Psoas muscle (tissue), 7 donors: ENCODE measurements at regions not wholly inside any gene's neighbourhood (a gene's known extent, or its start where the extent isn't known, plus 50 kb on each side); places are given as distances from the start of the nearest gene placed in this dataset.
A peak's percentile ranks its signal among the peaks of the same experiment; 100 is the strongest.
"Not testable (repeated sequence)": the region's sequence is repeated elsewhere in the genome, so short reads cannot be mapped to it uniquely, and the experiment has no call there.

Experiments used
- ATAC-seq, 4 donors: fragments of 200-7000 bp; cut with Tn5 transposase; one replicate each; pipeline ENCODE4 v1.9.1; 2020; ENCODE audit warnings: moderate library complexity in 3 of 4, mild to moderate bottlenecking in 2 of 4
- DNase-seq, 2 donors: peaks; one replicate each; pipeline ENCODE4 v3.0.0-alpha.2; 2020
- H3K27ac ChIP-seq: fragments of 200-600 bp; one replicate; pipeline ENCODE4 v1.8.0; 2022
- H3K27me3 ChIP-seq, 3 donors: fragments of 200-600 bp in 1 of 3; one replicate each; pipeline versions ENCODE4 v1.6.1 to v1.8.0; 2013 to 2022; ENCODE audit warnings: low read length in 2 of 3, mild to moderate bottlenecking in 2 of 3, moderate library complexity in 1 of 3; ENCODE audit not compliant: insufficient read depth in 3 of 3
- H3K36me3 ChIP-seq, 2 donors: fragments of 200-600 bp in 1 of 2; one replicate each; pipeline versions ENCODE4 v1.6.1 to v1.8.0; 2013 to 2022; ENCODE audit warnings: low read depth in 1 of 2, mild to moderate bottlenecking in 1 of 2, moderate library complexity in 1 of 2; ENCODE audit not compliant: insufficient read depth in 1 of 2
- H3K4me1 ChIP-seq: fragments of 200-600 bp; one replicate; pipeline ENCODE4 v1.8.0; 2022
- H3K4me3 ChIP-seq: fragments of 200-600 bp; one replicate; pipeline ENCODE4 v1.8.0; 2022; ENCODE audit warnings: mild to moderate bottlenecking
- H3K9me3 ChIP-seq: fragments of 200-600 bp; one replicate; pipeline ENCODE4 v1.8.0; 2022
- WGBS, 3 donors: extraction: QIAGEN DNeasy Blood & Tissue Kit; methylation state at CpG; one replicate each; pipeline versions ENCODE4 v1.1.6 to v1.1.7; 2013; 5-methylcytosine and 5-hydroxymethylcytosine counted together
- intact Hi-C, 2 donors: fragments of 100-400 bp; cut with DNase I; formaldehyde crosslinking; loops; one replicate each; pipeline versions ENCODE4 v1.11.0 to v1.14.2; 2022
- TF ChIP-seq, protein P1 (sequence below): fragments of 200-600 bp; IDR thresholded peaks from one replicate; pipeline ENCODE4 v1.8.0; 2022; ENCODE audit warnings: antibody characterized with exemption
- donor health status: healthy with polysubstance abuse.
- donor health status: DM: no; HTN: no; CAD: no; lungs with moderate emphysema.
- donor health status: Bipolar disorder and iron deficiency.
- donor health status: healthy.
- donor health status: DM: yes; HTN: yes; CAD: no.
- donor health status: DM: no; HTN: no; CAD: no.
- donor health status: DM: yes; HTN: yes; CAD: no.

DNA sequence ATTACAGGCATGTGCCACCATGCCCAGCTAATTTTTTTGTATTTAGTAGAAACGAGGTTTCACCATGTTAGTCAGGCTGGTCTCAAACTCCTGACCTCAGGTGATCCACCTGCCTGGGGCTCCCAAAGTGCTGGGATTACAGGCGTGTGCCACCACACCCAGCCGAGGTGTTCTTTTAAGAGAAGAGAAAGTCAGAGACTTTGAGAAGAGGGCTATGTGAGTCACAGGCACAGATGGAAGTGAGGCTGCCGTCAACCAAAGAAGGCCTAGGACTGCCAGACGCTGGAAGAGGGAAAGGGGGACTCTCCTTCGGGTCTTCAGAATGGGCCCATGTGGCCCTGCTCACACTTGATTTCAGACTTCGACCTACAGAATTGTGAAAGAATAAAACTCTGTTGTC, 67.2 kb upstream of the SH3BP4 start:
- Histone ChIP-seq H3K27me3 (peaks cover 0 to 8% (median 0%) of the 10 kb centered on the region in 3 donors), H3K4me1 (no peaks in the 10 kb centered on the region), H3K27ac (no peak overlapping the region), H3K9me3 (no peaks in the 10 kb centered on the region), H3K36me3 (no peaks in the 10 kb centered on the region), H3K4me3 (no peak overlapping the region)
- WGBS, 3 donors, result 86 to 90% (median 90%) methylated on average over 7 of the region's 7 CpGs
- intact Hi-C loops, result no loop called here
- no peak for DNase-seq
- ATAC-seq, result no peak
- TF ChIP-seq, protein P1, sequence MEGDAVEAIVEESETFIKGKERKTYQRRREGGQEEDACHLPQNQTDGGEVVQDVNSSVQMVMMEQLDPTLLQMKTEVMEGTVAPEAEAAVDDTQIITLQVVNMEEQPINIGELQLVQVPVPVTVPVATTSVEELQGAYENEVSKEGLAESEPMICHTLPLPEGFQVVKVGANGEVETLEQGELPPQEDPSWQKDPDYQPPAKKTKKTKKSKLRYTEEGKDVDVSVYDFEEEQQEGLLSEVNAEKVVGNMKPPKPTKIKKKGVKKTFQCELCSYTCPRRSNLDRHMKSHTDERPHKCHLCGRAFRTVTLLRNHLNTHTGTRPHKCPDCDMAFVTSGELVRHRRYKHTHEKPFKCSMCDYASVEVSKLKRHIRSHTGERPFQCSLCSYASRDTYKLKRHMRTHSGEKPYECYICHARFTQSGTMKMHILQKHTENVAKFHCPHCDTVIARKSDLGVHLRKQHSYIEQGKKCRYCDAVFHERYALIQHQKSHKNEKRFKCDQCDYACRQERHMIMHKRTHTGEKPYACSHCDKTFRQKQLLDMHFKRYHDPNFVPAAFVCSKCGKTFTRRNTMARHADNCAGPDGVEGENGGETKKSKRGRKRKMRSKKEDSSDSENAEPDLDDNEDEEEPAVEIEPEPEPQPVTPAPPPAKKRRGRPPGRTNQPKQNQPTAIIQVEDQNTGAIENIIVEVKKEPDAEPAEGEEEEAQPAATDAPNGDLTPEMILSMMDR, result no peak

DNA sequence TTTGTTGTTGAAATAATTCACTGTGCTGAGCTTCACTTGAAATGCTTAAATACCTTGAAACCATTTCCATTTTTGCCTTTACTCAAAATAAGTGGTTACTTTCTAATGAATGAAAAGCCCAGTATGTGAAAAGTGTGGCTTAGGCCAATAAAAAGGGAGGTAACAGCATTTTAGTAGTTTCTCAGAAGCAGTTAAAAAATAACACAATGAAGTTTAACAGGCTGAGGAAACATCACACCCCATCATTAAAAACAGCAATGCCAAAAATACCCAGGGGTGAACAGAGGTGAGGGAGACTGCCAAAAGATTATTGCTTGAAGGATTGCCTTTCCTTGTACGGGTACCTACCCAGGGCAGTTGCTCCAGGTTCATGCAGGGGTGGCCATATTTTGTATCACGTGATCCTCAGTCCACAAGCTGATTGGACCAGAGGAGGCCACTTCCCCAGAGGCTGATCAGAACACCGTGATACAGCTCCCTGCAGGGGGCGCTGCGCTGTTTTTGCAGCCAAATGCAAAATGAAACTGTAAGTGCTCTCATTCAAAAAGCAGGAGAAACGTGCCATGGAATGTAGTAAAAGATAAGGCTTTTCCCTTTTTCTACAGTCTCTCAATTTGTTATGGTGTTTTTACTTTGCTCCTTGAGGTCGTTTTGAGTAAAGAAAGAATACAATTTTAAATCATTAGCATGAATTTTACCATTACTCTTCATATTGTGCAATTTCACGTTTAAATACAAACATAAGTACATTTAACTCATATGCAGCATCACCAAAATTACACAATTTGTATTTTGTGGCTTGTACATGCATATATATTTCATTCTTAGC, 70.2 kb upstream of the SH3BP4 start:
- Histone ChIP-seq H3K36me3 (no peaks in the 10 kb centered on the region), H3K27me3 (peaks cover 0 to under 1% (median 0%) of the 10 kb centered on the region in 3 donors), H3K27ac (no peak overlapping the region), H3K4me3 (no peak overlapping the region), H3K9me3 (no peaks in the 10 kb centered on the region), H3K4me1 (no peaks in the 10 kb centered on the region)
- 32 to 43% (median 35%) methylated on average over 8 of the region's 8 CpGs for WGBS, 3 donors
- ATAC-seq (peak; percentile 36 to 83 (median 72)), DNase-seq (peak; percentile 81)
- intact Hi-C loops, result no loop called here
- TF ChIP-seq, protein P1, result peak; percentile 49

DNA sequence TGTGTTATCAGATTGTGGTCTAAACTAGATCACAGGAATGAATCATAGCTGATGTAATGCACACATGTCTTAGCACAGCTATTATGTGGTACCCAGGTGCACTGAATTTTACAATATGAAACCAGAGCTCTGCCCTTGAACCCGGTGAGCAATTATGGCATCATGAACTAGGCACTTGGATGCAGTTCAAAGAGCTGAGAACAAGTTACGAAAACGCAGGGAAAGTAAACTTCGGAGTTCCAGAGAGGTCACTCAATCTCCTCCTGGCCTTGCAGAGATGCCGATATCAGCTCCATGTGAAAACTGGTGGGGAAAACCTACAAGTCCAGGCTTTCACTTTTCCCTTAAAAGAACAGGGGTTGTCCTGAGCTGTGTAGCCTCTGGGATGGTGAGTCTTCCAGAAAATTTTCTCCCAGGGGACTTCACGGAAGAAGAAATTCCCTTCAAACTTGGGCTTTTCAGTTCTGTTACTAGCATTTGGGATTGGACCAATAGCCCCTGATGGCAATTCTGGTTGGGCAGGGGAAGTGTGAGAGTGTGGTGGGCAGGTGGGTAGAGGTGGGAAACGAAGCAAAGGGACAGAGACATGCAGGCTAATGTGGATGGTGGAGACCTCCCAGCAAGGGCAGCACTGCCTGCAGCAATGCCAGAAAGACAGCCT, 71.1 kb upstream of the SH3BP4 start:
- no peak overlapping the region for H3K4me3 ChIP-seq
- ATAC-seq (no peak), DNase-seq (no peak)
- intact Hi-C loops, result no loop called here
- 56 to 66% (median 57%) methylated on average over 7 of the region's 7 CpGs for WGBS, 3 donors
- no peak overlapping the region for H3K27ac ChIP-seq
- H3K36me3 ChIP-seq, result no peaks in the 10 kb centered on the region
- TF ChIP-seq, protein P1, result no peak
- H3K27me3 ChIP-seq, result no peaks in the 10 kb centered on the region
- H3K4me1 ChIP-seq, result no peaks in the 10 kb centered on the region
- no peaks in the 10 kb centered on the region for H3K9me3 ChIP-seq

DNA sequence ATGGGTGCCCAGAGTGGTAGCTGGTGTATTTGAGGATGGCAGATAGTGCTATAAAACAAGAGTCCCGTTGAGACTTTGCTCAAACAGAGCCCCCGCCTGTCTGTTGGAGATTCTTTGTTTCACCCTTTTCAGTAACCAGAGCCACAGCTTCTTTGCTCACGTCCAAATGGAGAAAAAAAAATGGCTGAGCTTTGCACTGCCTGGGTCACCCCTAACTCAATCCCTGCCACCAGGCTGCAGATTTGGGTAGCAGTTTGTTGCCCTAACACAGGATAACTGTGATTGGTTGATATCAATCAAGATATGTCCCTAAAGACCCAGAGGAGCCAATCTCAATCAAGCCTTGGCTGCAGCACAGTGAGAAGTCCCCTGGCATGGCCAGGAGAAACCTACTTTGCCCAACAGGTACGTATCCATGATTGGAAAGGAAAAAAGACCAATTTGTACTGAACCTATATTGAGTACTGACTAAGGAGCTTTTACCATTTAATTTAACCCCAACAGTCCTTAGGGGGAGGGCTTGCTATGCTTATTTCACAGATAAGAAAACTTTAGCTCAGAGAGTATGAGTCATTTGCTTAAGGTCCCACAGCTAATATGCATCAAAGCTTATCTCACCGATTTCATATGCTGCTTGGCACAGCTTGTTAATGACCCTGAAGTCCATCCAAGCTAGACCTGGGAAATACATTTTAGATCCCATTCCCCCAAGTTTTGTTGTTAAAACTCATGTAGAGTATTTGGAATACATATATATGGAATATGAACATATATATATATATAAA, 72.0 kb upstream of the SH3BP4 start:
- ATAC-seq (no peak), DNase-seq (no peak)
- TF ChIP-seq, protein P1, result no peak
- H3K9me3 ChIP-seq, result no peaks in the 10 kb centered on the region
- H3K36me3 ChIP-seq, result no peaks in the 10 kb centered on the region
- H3K27ac ChIP-seq, result no peak overlapping the region
- H3K4me3 ChIP-seq, result no peak overlapping the region
- H3K4me1 ChIP-seq, result no peaks in the 10 kb centered on the region
- 68 to 70% (median 69%) methylated on average over 5 of the region's 5 CpGs for WGBS, 3 donors
- intact Hi-C loops, result no loop called here
- no peaks in the 10 kb centered on the region for H3K27me3 ChIP-seq

DNA sequence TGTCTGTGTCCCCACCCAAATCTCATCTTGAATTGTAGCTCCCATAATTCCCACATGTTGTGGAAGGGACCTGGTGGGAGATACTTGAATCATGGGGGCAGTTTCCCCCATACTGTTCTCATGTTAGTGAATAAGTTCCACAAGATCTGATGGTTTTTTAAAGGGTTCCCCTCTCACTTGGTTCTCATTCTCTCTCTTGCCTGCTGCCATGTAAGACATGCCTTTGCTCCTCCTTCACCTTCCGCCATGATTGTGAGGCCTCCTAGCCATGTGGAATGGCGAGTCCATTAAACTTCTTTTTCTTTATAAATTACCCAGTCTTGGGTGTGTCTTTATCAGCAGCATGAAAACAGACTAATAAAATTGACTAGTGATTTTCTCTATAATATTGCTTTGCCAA, 75.2 kb upstream of the SH3BP4 start:
- H3K9me3 ChIP-seq, ATAC-seq, H3K27ac ChIP-seq, H3K4me3 ChIP-seq, H3K4me1 ChIP-seq, H3K36me3 ChIP-seq, H3K27me3 ChIP-seq, DNase-seq, intact Hi-C loops: not testable (repeated sequence)
- 93 to 98% (median 98%) methylated on average over 2 of the region's 2 CpGs for WGBS, 3 donors
